ENCODE measurements at regions not wholly inside any gene's neighbourhood (a gene's known extent, or its start where the extent isn't known, plus 50 kb on each side); places are given as distances from the start of the nearest gene placed in this dataset.

- no peak for DNase-seq (ENCODE audit: low read depth)
These were observed 183.7 kb downstream of the RGS3 start for GRCh38 chr9:113646946-113647914.

GRCh38 chr9:113648048-113648447 is 184.5 kb downstream of the RGS3 start:
- no peak for DNase-seq (ENCODE audit: low read depth)

- DNase-seq (ENCODE audit: low read depth) = no peak
These were observed 185.1 kb downstream of the RGS3 start for GRCh38 chr9:113648586-113648985.

GRCh38 chr9:113649054-113649453 is 185.5 kb downstream of the RGS3 start:
- peak; percentile 84 for DNase-seq (ENCODE audit: low read depth)

GRCh38 chr9:113649855-113650206 is 186.3 kb downstream of the RGS3 start:
- DNase-seq (ENCODE audit: low read depth) = no peak

- peak; percentile 91 for DNase-seq (ENCODE audit: low read depth)
These were observed 186.9 kb downstream of the RGS3 start for GRCh38 chr9:113650207-113651131.

- no peak for DNase-seq (ENCODE audit: low read depth)
These were observed 188.4 kb downstream of the RGS3 start for GRCh38 chr9:113651896-113652295.

GRCh38 chr9:113652355-113653152 is 189.0 kb downstream of the RGS3 start:
- no peak for DNase-seq (ENCODE audit: low read depth)

- DNase-seq (ENCODE audit: low read depth) = no peak
These were observed 190.4 kb downstream of the RGS3 start for GRCh38 chr9:113653746-113654604.

GRCh38 chr9:113654605-113655428 is 191.3 kb downstream of the RGS3 start:
- DNase-seq (ENCODE audit: low read depth) = peak; percentile 56

- no peak for DNase-seq (ENCODE audit: low read depth)
These were observed 193.5 kb downstream of the RGS3 start for GRCh38 chr9:113656771-113657670.

- peak; percentile 86 for DNase-seq (ENCODE audit: low read depth)
These were observed 194.4 kb downstream of the RGS3 start for GRCh38 chr9:113657765-113658544.

- no peak for DNase-seq (ENCODE audit: low read depth)
These were observed 195.0 kb downstream of the RGS3 start for GRCh38 chr9:113658545-113658895.

GRCh38 chr9:113659039-113659438 is 195.5 kb downstream of the RGS3 start:
- DNase-seq (ENCODE audit: low read depth) = no peak

- DNase-seq (ENCODE audit: low read depth) = no peak
These were observed 196.2 kb downstream of the RGS3 start for GRCh38 chr9:113659740-113660139.

- no peak for DNase-seq (ENCODE audit: low read depth)
These were observed 196.7 kb downstream of the RGS3 start for GRCh38 chr9:113660196-113660595.

- no peak for DNase-seq (ENCODE audit: low read depth)
These were observed 197.5 kb downstream of the RGS3 start for GRCh38 chr9:113661074-113661473.

- DNase-seq (ENCODE audit: low read depth) = no peak
These were observed 200.8 kb downstream of the RGS3 start for GRCh38 chr9:113664181-113664875.
